Fibroblast of upper back skin (primary cell): ENCODE measurements at regions not wholly inside any gene's neighbourhood (a gene's known extent, or its start where the extent isn't known, plus 50 kb on each side); places are given as distances from the start of the nearest gene placed in this dataset.

Source experiments
- DNase-seq: peaks from one replicate; pipeline ENCODE4 v3.0.0-alpha.2; 2013

DNA sequence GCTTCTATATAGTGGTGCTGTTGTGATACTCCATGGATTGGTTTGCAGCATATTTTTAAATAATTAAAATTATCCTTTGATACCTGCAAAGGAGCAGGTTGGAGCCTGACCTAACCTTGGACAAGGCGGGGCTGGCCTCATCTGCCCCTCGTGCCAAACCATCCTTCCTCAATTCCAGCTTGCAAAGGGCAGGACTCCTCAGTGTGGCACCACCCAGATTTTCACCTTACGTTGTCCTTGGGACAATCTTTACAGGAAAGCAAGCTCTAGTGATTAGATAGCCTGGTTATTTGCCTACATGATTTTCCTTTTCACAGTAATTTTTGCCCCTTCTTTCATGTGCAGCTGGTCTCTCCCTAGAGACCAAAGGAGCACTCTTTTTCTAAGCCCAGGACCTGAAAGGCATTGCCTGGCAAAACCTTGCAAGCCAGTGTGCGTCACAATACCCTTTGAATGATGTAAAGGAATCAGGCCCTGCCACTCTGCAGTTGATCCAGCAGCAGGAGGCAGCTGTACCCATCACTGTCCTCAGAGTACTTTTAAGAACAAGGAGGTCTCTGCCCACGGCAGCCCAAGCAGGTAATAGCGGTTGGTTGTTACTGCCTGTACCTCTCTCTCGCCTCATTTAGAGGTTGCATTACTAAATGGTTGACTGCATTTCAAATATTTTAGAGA is 99.4 kb downstream of the ADSS2 start:
- no peak for DNase-seq

DNA sequence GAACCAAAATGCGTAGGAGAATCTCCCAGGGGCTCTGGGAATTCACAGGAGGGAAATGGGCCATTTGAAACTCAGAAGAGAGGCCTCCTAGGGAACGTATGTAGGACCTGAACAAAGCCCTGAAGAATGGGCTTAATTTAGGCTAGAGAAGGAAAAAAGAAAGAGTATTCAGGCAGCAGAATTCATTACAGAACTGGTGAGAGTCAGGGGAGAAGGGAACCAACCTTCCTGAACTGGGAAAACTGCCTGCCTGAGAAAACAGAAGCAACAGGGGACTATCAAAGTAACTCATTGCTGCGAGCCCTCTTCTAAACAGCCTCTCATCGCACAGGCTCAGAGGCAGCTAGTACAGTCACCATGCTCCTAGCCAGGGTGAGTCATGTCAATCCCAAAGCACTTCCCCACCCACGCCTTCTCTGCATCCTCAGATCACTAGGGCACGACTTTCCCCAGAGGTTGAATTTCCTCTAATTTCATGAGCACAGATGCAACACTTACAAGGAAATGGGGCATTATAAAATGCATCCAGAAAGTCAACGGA is 98.1 kb downstream of the ADSS2 start:
- DNase-seq = peak; percentile 92

DNA sequence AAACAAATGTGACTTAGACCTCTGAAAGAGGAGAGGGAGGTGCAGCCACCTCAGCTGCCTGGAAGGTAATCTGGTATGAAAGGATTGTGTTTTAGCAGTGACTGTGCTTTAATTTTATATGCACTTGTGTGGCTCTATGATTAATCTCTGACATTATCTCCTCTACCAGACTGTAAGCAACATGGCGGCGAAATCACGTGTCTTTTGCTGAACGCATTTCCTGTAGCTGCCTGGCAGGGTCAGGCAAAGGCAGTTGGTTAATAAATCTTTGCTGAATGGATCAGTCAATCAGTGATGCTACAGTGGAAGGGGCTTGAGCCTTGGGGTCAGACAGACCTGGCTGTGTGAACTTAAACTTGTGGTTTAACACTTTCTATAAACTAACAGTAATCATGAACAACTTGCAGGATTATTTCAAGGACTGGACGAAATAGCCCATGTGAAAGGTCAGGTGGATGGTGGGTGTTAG is 96.9 kb downstream of the ADSS2 start:
- DNase-seq = no peak

DNA sequence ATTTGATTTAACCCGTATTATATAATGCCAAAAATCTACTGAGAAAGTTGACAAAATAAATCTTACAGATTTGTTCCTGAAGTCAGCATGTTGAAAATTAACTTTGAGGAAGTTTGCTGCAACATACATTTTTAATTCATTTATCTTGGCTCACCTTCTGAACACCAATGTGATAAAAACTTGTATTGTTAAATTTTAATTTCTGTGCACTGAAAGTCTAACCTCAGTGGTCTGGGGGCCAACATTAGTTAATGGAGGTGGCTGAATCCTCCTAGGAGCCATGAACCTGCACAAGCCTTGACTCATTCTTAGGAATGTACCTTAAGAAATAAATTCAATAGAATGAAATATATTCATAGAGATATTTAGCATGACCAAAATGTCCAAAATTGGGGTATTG is 95.3 kb downstream of the ADSS2 start:
- no peak for DNase-seq
